CMK (cell line): ENCODE measurements at regions not wholly inside any gene's neighbourhood (a gene's known extent, or its start where the extent isn't known, plus 50 kb on each side); places are given as distances from the start of the nearest gene placed in this dataset.
"Not testable (repeated sequence)": the region's sequence is repeated elsewhere in the genome, so short reads cannot be mapped to it uniquely, and the experiment has no call there.

Source experiments
- DNase-seq: peaks from one replicate; pipeline ENCODE4 v3.0.0-alpha.2; 2010; ENCODE audit warnings: low read depth

DNA sequence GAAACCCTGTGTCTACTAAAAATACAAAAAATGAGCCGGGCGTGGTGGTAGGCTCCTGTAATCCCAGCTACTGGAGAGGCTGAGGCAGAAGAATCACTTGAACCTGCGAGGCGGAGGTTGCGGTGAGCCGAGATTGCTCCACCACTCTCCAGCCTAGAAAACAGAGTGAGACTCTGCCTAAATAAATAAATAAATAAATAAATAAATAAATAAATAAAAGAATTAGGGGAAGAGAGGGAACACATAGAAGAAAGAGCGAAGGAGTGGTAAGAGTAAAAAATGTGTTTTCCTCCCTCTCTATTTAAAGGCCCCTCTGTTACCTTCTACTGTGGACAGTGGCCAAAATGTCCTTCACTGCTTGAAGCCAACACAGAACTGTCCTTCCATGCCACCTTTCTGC, 103.9 kb upstream of the SOX21 start:
- DNase-seq: no peak

DNA sequence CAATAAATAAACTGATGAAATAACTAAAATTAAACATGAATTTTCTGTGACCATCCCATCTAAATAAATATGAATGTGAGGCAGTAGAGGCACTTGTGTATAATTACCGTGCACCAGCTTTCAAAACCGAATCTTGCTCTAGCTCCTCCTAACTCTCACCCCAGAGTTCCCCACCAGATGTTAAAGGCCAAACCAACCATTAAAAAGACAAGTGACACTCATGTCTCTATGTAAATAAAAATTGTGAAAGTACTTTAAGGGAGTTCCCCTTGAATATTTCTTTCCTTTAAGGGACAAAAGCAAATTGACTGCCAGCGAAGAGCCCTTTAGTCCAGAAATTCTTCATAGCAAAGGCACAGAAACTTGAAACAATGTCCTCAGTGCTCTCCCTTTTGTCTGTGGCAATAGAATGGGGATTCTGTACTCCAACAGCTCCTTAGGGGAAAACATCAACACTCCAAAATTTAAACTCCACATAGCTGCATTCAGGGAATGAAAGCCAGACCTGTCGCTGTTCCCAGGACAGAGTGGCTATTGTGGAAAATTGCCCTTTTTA, 101.7 kb upstream of the SOX21 start:
- no peak for DNase-seq

DNA sequence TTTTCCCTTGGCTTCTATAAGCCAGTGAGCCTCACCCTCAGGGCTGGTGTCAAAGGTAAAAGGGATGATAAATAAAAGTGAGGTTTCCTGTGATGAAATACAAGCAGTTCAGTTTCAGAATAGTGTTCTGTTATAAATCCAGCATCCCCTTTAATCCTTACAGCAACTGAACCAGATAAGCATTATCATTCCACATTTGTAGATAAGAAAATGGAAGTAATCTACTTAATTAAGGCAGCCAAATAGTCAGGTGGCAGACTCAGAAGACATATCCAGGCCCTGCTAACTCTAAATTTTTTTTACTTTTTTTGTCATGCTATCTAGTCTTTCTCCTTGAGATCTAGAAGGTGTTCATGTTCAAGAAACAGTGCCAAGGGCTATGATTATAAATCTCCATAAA, 99.4 kb upstream of the SOX21 start:
- no peak for DNase-seq

DNA sequence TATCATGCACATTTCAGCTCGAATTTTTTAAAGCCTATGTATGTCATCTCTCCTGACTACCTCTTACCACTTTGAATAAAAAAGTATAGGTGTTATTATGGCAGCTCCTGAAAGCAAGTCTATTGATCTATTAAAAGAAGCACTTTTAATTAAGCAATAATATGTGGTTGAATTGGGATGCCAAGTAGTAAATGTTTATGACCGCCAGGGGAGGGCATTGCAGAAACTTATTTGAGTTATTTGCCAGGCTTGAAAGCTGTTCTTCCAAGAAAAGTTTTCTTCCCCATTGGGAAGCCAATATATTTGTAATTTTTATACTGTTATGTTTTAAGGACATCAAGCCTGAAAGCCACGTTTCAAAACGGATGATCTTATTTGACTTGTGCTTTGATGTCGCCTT, 88.1 kb upstream of the SOX21 start:
- no peak for DNase-seq

DNA sequence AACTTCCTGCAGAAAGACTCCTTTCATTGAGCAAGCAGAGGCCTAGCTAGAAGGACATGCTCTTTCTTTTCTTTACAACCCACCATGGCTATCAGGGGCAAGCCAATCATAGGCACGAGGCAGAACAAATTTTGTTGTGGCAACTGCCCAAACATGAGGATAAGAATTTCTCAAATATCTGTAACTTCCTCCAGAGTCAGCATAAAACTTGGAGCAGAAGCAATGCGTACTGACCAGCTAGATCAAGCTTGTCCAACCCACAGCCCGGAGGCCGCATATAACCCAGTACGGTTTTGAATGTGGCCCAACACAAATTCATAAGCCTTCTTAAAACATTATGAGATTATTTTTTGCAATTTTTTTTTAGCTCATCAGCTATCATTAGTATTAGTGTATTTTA, 87.0 kb upstream of the SOX21 start:
- DNase-seq: no peak

DNA sequence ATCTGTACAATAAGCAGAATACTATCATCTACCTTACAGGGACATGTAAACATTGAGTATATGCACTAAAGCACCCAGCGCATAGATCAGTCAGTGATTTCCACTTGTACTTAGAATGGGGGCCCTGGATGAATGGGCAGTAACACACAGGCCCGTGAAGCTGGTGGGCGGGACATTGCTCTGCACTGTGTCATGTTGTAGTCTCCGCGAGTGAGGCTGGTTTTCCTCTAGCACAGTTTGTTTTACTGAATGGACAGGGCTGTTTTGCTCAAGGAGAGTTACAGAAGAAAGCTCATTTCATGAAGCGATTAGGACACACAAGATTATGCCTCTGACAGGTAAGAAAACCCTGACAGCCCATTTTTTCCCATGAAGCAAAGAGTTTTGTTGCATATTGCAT, 86.4 kb upstream of the SOX21 start:
- DNase-seq: no peak

DNA sequence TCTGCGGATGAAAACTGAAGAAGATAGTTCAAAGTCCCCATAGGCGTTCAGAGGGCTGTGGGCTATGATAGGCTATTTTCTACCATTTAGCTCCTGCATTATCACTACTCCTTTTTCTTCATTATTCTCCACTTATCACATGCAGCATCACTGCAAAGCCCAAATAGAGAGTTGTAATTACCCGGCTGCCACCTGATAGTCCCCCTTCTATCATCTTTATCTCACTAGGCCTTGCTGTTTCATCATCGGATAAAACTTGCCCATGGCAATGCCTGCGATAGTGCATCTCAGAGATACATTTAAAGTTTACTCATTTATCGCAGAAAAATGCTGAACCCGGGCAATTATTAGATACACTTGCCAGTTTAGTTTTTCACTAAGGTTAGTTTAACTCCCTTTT, 82.9 kb upstream of the SOX21 start:
- DNase-seq: no peak

DNA sequence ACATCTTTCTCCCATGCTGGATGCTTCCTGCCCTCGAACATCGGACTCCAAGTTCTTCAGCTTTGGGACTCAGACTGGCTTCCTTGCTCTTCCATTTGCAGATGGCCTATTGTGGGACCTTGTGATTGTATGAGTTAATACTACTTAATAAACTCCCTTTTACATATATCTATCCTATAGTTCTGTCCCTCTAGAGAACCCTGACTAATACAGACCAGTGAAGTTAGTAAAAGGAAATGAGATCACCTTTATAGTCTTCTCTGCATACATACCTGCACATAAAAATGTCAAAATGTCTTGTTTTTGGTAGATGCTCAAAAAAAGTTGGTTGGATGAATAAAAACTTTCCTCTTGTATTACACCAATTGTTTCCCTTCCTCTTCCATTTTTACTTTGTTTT, 73.9 kb upstream of the SOX21 start:
- not testable (repeated sequence) for DNase-seq

DNA sequence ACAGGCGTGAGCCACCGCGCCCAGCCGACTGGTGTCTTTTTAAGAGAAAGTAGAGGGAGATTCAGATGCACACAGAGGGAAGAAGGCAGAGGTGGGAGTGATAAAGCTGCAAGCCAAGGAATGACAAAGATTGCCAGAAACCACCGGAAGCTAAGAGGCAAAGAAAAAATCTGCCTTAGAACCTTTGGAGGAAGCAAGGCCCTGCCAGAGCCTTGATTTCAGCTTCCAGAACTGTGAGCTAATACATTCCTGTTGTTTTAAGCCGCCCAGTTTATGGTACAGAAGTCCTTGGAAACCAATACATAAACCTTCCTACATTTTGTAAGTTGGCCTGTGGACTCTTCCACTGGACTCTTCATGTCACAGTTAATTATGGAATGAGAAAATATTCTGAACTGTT, 71.7 kb upstream of the SOX21 start:
- DNase-seq: no peak

DNA sequence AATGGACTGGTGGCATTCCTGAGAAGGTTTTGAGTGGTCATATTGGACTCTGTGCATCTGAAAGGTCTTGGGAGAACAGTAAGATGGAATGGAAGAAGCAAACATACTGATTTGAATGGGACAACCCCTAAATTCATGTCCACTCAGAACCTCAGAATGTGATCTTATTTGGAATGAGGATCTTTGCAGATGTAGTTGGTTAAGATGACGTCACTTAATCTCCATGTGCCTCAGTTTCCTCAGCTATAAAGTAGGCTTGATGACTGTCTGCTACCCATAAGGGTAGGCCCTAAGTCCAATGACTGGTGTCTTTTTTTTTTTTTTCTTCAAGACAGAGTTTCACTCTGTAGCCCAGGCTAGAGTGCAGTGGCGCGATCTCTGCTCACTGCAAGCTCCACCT, 71.1 kb upstream of the SOX21 start:
- no peak for DNase-seq

DNA sequence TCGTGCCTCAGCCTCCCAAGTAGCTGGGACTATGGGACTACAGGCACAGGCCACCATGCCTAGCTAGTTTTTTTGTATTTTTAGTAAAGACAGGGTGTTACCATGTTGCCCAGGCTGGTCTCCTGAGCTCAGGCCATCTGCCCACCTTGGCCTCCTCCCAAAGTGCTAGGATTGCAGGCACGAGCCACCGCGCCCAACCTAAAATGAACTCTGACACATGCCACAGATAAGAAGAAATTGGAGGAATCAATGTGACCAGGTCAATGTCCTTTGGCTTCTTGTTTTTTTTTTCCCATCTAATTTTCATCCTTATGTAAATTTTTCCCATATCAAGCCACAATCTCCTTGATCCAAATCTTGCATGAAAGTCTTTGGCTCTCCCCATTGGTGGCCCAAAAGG, 68.1 kb upstream of the SOX21 start:
- no peak for DNase-seq

DNA sequence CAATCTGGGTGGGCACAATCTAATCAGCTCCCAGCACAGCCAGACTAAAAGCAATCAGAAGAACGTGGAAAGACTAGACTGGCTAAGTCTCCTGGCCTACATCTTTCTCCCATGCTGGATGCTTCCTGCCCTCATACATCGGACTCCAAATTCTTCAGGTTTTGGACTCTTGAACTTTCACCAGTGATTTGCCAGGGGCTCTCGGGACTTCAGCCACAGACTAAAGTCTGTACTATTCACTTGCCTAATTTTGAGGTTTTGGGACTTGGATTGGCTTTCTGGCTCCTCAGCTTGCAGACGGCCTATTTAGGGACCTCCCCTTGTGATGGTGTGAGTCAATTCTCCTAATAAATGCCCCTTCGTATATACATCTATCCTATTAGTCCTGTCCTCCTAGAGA, 66.6 kb upstream of the SOX21 start:
- no peak for DNase-seq

DNA sequence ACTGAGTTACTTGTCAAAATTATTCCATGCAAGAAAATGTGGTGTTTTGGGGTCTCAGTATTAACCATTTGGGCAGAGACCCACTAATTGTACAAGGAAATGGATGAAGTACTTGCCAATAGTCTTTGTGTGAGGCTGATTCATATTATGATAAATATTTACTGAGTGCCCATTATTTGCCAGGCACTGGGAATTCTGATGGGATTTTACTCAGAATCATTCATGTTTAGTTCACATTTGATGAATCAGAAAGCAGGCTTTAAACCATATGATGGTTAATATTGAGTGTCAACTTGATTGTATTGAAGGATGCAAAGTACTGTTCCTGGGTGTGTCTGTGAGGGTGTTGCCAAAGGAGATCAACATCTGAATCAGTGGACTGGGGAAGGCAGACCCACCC, 66.2 kb upstream of the SOX21 start:
- no peak for DNase-seq

DNA sequence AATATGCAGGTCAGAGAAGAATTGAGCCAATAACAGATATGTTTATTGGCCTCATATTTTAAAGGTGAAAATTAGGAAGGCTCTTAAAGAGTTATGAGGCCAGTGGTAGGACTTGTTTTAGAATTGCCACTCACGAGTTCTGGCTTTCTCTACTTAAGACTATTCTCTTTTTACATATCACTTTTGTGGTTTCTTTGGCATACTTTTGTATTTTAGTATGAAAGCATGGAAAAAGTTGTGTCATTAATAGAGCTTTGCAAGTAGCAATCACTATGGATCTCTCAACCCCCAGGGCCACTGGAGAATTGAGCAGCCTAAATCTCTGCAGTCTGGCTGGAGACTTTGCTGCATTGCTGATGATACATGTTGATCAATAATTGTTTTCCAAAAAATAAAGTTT, 64.6 kb upstream of the SOX21 start:
- DNase-seq: no peak

DNA sequence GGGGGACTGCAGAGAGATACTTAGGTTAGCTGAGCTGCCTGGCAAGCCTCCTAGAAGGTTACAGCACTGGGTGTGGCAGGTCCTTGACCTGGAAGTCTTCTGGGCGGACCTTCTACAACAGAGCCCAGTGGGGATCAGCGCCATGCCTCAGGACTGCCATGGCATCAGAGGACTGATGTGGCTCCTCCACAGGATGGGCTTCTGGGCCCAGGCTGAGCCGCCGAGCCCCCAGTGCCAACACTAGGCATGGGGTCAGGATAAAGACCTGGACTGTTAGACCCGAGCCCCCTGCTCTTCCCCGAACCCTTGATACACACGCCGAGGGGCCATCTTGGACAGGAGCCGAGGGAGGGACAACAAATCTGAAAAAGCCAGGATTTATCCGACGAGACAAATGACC, 64.0 kb upstream of the SOX21 start:
- DNase-seq: no peak

DNA sequence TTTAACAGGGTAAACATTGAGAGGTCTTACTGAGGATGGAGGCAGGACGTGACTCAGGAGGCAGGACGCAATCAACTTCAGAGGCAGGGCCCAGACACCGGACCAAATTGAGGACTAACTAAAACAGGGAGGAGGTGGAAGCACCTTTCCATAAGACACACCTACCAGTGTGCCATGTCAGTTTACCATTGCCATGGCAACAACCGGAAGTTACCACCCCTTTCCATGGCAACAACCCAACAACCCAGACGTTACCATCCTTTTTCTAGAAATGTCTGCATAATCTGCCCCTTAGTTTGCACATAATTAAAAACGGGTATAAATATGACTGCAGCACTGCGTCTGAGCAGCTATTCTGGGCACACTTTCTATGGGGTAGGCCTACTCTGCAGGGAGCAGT, 53.5 kb upstream of the SOX21 start:
- DNase-seq: no peak

DNA sequence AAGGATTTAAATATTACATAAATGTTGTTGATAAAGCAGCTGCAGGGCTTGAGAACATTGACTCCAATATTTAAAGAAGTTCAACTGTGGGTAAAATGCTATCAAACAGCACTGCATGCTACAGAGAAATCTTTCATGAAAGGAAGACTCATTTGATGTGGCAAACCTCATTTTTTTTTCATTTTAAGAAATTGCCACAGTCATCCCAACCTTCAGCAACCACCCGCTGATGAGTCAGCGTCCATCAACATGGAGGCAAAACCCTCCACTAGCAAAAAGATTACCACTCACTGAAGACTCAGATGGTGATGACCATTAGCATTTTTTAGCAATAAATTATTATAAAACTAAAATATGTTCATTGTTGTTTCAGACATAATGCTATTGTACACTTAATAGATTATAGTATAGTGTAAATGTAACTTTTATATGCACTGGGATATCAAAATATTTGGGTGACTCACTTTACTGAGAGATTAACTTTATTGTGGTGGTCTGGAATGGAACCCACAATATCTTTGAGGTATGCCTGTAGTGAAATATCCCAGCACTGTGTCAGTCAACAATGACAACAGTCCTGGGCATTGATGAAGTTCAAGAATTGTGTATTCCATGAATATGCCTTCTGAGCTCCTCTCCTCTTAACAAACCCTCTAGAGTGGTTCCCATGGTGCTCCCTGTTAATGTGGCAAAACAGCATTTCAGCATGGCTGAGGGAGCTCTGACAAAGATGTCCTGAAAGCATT, 52.4 kb upstream of the SOX21 start:
- DNase-seq: no peak
